H1 (cell line): ENCODE measurements at regions not wholly inside any gene's neighbourhood (a gene's known extent, or its start where the extent isn't known, plus 50 kb on each side); places are given as distances from the start of the nearest gene placed in this dataset.

Source experiments
- CBX5 ChIP-seq: fragments of 300-800, 300-1000 bp; sonication (generic); IDR thresholded peaks from 2 replicates; pipeline ENCODE4 v1.7.1; 2016; ENCODE audit warnings: antibody characterized with exemption, low read length, low read depth
- PHF8 ChIP-seq: fragments of 200-600 bp; sonication (generic); conservative IDR thresholded peaks from 2 replicates; pipeline ENCODE4 v1.7.1; 2012; ENCODE audit warnings: low read depth, mild to moderate bottlenecking, inconsistent platforms, low read length, moderate library complexity
- POLR2A ChIP-seq, 2 experiments: IDR thresholded peaks; 1 replicate in 1 of 2; 2 replicates in 1 of 2; pipeline ENCODE4 v1.6.1; 2011; ENCODE audit warnings: low read depth in 2 of 2, low read length in 2 of 2, mild to moderate bottlenecking in 2 of 2; ENCODE audit errors: control extremely low read depth in 1 of 2
- RAD21 ChIP-seq, 2 experiments: IDR thresholded peaks in 1 of 2; conservative IDR thresholded peaks in 1 of 2; 2 replicates each; pipeline ENCODE4 v1.6.1; 2011; ENCODE audit warnings: low read depth in 2 of 2, low read length in 2 of 2, improper control_type of control experiment in 1 of 2, inconsistent platforms in 1 of 2, mild to moderate bottlenecking in 1 of 2, moderate library complexity in 1 of 2
- SIRT6 ChIP-seq: IDR thresholded peaks from one replicate; pipeline ENCODE4 v1.7.1; 2012; ENCODE audit warnings: low read length, inconsistent platforms
- SP1 ChIP-seq: IDR thresholded peaks from 2 replicates; pipeline ENCODE4 v1.6.1; 2011; ENCODE audit warnings: low read depth, low read length
- TF ChIP-seq, protein P1 (sequence below), 3 experiments: IDR thresholded peaks; 1 replicate in 2 of 3; 2 replicates in 1 of 3; pipeline versions ENCODE4 v1.5.1 to v1.6.1; 2011; ENCODE audit warnings: low read length in 3 of 3, mild to moderate bottlenecking in 3 of 3, inconsistent platforms in 2 of 3, low read depth in 1 of 3, moderate library complexity in 1 of 3; ENCODE audit not compliant: insufficient read depth in 1 of 3; ENCODE audit errors: control extremely low read depth in 1 of 3

DNA sequence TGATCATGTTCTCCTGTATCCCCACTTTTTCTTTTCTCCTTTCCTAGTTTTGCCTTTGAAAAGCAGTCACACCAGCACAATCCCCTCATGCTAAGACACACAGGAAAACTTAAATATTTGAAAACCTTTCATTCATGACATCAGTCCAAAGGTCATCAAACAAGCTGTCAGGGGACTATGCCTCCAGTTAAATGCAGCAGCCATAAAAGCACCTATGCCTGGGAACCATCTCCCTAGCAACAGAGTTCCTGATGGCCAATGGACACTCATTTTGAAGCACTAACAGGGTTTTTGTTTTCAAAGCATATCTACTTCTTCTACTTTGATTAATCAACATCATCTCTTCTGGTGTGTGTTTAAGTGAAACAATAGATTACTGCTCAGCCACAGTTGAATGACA lies 286.4 kb upstream of the PARD3B start:
- TF ChIP-seq POLR2A (IDR thresholded peaks at IDR 0.05; ENCODE audit: control extremely low read depth in 1 of 2, low read depth in 2 of 2, low read length in 2 of 2) = no peak
- TF ChIP-seq RAD21 (IDR thresholded peaks at IDR 0.05 in 1 of 2, conservative IDR thresholded peaks at IDR 0.05 in 1 of 2; ENCODE audit: low read depth in 2 of 2, low read length in 2 of 2) = no peak
- TF ChIP-seq SIRT6 = no peak
- no peak for TF ChIP-seq CBX5
- TF ChIP-seq, protein P1, sequence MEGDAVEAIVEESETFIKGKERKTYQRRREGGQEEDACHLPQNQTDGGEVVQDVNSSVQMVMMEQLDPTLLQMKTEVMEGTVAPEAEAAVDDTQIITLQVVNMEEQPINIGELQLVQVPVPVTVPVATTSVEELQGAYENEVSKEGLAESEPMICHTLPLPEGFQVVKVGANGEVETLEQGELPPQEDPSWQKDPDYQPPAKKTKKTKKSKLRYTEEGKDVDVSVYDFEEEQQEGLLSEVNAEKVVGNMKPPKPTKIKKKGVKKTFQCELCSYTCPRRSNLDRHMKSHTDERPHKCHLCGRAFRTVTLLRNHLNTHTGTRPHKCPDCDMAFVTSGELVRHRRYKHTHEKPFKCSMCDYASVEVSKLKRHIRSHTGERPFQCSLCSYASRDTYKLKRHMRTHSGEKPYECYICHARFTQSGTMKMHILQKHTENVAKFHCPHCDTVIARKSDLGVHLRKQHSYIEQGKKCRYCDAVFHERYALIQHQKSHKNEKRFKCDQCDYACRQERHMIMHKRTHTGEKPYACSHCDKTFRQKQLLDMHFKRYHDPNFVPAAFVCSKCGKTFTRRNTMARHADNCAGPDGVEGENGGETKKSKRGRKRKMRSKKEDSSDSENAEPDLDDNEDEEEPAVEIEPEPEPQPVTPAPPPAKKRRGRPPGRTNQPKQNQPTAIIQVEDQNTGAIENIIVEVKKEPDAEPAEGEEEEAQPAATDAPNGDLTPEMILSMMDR (IDR thresholded peaks at IDR 0.05; ENCODE audit: control extremely low read depth in 1 of 3, insufficient read depth in 1 of 3, low read depth in 1 of 3, low read length in 3 of 3) = no peak
- TF ChIP-seq SP1 = no peak
- TF ChIP-seq PHF8 = no peak
